ENCODE measurements at regions not wholly inside any gene's neighbourhood (a gene's known extent, or its start where the extent isn't known, plus 50 kb on each side); places are given as distances from the start of the nearest gene placed in this dataset.

GRCh38 chr2:39934851-39935250 lies 155.8 kb upstream of the THUMPD2 start:
- Histone ChIP-seq H3K4me3 (replicated peaks in 1 of 4; ENCODE audit: control extremely low read depth in 1 of 4, insufficient read depth in 1 of 4, low read depth in 3 of 4, low read length in 4 of 4) (no peak overlapping the region), H3K4me1 (ENCODE audit: control insufficient read depth, extremely low read depth, insufficient read depth, low read length) (no peaks in the 10 kb centered on the region), H2AFZ (ENCODE audit: low read length) (no peak overlapping the region), H3K27ac (ENCODE audit: insufficient read depth, low read length) (no peak overlapping the region), H3K9ac (ENCODE audit: insufficient read depth, low read length) (no peak overlapping the region), H3K36me3 (ENCODE audit: control insufficient read depth, insufficient read depth, low read length) (no peaks in the 10 kb centered on the region), H3K27me3 (ENCODE audit: control insufficient read depth, insufficient read depth, low read length) (no peaks in the 10 kb centered on the region), H4K20me1 (ENCODE audit: control insufficient read depth, extremely low read depth, insufficient read depth, low read length) (no peaks in the 10 kb centered on the region), H3K9me3 (ENCODE audit: control insufficient read depth, insufficient read depth, low read depth, low read length) (no peaks in the 10 kb centered on the region), H3K4me2 (ENCODE audit: extremely low read depth, insufficient read depth, low read length) (no peak overlapping the region), H3K79me2 (ENCODE audit: control insufficient read depth, insufficient read depth, low read length) (no peaks in the 10 kb centered on the region)
- DNase-seq (ENCODE audit: low read depth in 2 of 2) = no peak
- TF ChIP-seq CTCF (conservative IDR thresholded peaks at IDR 0.05 in 1 of 2, IDR thresholded peaks at IDR 0.05 in 1 of 2; ENCODE audit: low read depth in 1 of 2, low read length in 2 of 2) = no peak

GRCh38 chr2:39933196-39933595 lies 154.1 kb upstream of the THUMPD2 start:
- TF ChIP-seq EZH2 (IDR thresholded peaks at IDR 0.05; ENCODE audit: low read length, missing control alignments) (no peak), CTCF (conservative IDR thresholded peaks at IDR 0.05 in 1 of 2, IDR thresholded peaks at IDR 0.05 in 1 of 2; ENCODE audit: low read depth in 1 of 2, low read length in 2 of 2) (no peak)
- no peak for DNase-seq (ENCODE audit: low read depth in 2 of 2)
- H3K4me1 ChIP-seq (ENCODE audit: control insufficient read depth, extremely low read depth, insufficient read depth, low read length) = no peaks in the 10 kb centered on the region
- H3K79me2 ChIP-seq (ENCODE audit: control insufficient read depth, insufficient read depth, low read length) = no peaks in the 10 kb centered on the region
- no peaks in the 10 kb centered on the region for H3K9me3 ChIP-seq (ENCODE audit: control insufficient read depth, insufficient read depth, low read depth, low read length)
- no peak overlapping the region for H3K27ac ChIP-seq (ENCODE audit: insufficient read depth, low read length)
- H3K4me3 ChIP-seq (replicated peaks in 1 of 4; ENCODE audit: control extremely low read depth in 1 of 4, insufficient read depth in 1 of 4, low read depth in 3 of 4, low read length in 4 of 4) = no peak overlapping the region
- H3K36me3 ChIP-seq (ENCODE audit: control insufficient read depth, insufficient read depth, low read length) = no peaks in the 10 kb centered on the region
- no peaks in the 10 kb centered on the region for H3K27me3 ChIP-seq (ENCODE audit: control insufficient read depth, insufficient read depth, low read length)
- H3K4me2 ChIP-seq (ENCODE audit: extremely low read depth, insufficient read depth, low read length) = no peak overlapping the region
- H3K9ac ChIP-seq (ENCODE audit: insufficient read depth, low read length) = no peak overlapping the region
- H2AFZ ChIP-seq (ENCODE audit: low read length) = no peak overlapping the region
- no peaks in the 10 kb centered on the region for H4K20me1 ChIP-seq (ENCODE audit: control insufficient read depth, extremely low read depth, insufficient read depth, low read length)

- Histone ChIP-seq H3K79me2 (ENCODE audit: control insufficient read depth, insufficient read depth, low read length) (no peaks in the 10 kb centered on the region), H3K4me3 (replicated peaks in 1 of 4; ENCODE audit: control extremely low read depth in 1 of 4, insufficient read depth in 1 of 4, low read depth in 3 of 4, low read length in 4 of 4) (no peak overlapping the region), H3K9me3 (ENCODE audit: control insufficient read depth, insufficient read depth, low read depth, low read length) (no peaks in the 10 kb centered on the region), H3K9ac (ENCODE audit: insufficient read depth, low read length) (no peak overlapping the region), H3K36me3 (ENCODE audit: control insufficient read depth, insufficient read depth, low read length) (no peaks in the 10 kb centered on the region), H2AFZ (ENCODE audit: low read length) (no peak overlapping the region), H3K4me1 (ENCODE audit: control insufficient read depth, extremely low read depth, insufficient read depth, low read length) (no peaks in the 10 kb centered on the region), H4K20me1 (ENCODE audit: control insufficient read depth, extremely low read depth, insufficient read depth, low read length) (no peaks in the 10 kb centered on the region), H3K4me2 (ENCODE audit: extremely low read depth, insufficient read depth, low read length) (no peak overlapping the region), H3K27ac (ENCODE audit: insufficient read depth, low read length) (no peak overlapping the region), H3K27me3 (ENCODE audit: control insufficient read depth, insufficient read depth, low read length) (no peaks in the 10 kb centered on the region)
- no peak for TF ChIP-seq CTCF (conservative IDR thresholded peaks at IDR 0.05 in 1 of 2, IDR thresholded peaks at IDR 0.05 in 1 of 2; ENCODE audit: low read depth in 1 of 2, low read length in 2 of 2)
- TF ChIP-seq EZH2 (IDR thresholded peaks at IDR 0.05; ENCODE audit: low read length, missing control alignments) = no peak
- DNase-seq (ENCODE audit: low read depth in 2 of 2) = peak in 1 of 2 donors; percentile 43
Measured at GRCh38 chr2:39932198-39932597, 153.1 kb upstream of the THUMPD2 start.

Data from fibroblast of lung (primary cell).